GM18499 (cell line): ENCODE measurements at regions not wholly inside any gene's neighbourhood (a gene's known extent, or its start where the extent isn't known, plus 50 kb on each side); places are given as distances from the start of the nearest gene placed in this dataset.

ENCODE experiments used
- ATAC-seq: cut with Tn5 transposase; IDR thresholded peaks from one replicate; pipeline ENCODE4 v1.9.1; 2021; ENCODE audit warnings: moderate number of reproducible peaks; ENCODE audit not compliant: insufficient read depth, unreplicated experiment

- ATAC-seq = no peak
Measured at GRCh38 chr15:31544361-31544760, 217.7 kb downstream of the KLF13 start.

- ATAC-seq = no peak
Measured at GRCh38 chr15:31545257-31545656, 218.6 kb downstream of the KLF13 start.

- ATAC-seq = no peak
Measured at GRCh38 chr15:31550211-31550977, 223.8 kb downstream of the KLF13 start.

- no peak for ATAC-seq
Measured at GRCh38 chr15:31551323-31551722, 224.7 kb downstream of the KLF13 start.

GRCh38 chr15:31552482-31553099 is 226.0 kb downstream of the KLF13 start:
- no peak for ATAC-seq

GRCh38 chr15:31554261-31554660 is 227.6 kb downstream of the KLF13 start:
- ATAC-seq = no peak

- no peak for ATAC-seq
Measured at GRCh38 chr15:31555022-31555421, 228.4 kb downstream of the KLF13 start.

DNA sequence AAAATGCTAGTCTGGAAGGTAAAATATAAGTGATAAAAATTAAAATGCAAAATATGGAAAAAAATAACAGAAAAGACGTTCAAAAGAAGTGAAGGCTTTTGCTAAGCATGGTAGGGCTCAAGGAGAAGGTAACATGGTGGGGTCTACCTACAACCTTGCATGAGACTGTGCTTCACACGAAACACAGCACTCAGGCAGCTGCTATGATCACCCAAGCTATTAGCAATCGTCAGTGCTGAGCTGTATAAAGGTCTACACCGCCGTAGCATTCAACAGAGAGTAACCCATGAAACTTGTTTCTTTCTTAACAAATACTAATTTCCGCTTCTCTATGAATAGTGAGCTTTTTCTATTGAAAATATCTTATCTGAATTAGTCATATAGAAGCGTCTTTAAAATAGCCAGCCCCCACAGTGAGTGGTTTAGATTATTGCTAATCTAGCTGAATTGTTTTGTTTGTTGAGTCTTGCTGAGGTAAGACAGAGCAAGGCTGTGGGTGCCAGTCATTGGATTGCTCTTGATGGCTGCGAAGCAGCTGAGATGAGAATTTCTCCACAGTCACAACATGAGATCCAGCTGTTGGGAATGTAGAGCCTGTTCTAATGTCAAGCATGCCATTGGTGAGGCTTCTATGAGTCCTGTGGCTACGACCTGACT is 230.0 kb downstream of the KLF13 start:
- no peak for ATAC-seq

DNA sequence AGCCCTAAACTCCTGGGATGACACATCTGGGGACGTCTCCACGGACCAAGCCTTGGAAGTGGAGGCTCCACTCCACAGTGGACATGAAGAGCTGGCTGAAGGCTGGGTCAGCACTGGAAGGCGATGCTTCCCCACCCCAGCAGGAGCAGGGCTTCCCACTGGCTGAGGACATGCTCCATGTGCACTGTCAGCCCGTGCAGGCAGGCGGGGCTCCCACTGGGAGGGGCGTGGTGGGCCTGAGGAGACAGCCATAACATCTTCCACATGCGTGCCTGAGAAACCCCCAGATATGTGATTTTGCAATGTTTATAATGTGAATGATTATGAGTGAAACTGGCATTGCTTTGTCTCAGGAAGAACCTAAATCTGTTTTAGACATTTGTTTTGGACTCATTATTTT is 231.3 kb downstream of the KLF13 start:
- no peak for ATAC-seq

DNA sequence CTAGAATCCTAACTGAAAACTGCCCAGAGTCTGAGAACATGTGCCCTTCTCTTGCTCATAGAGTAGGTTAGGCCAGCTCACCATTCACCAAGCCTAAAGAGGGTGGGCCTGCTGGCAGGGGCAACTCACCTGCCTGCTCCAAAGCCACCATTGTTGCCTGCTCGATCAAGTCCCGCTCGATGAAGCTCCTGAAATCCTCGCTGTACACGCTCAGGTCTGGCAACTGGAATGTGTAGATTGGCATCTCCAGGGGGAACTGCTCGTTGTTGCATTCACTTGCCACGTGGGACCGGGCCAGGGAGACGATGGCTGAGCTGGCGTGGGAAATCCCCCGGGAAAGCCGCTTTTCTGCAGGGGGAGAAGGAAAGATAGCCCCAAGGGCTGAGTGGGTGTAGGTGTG is 232.2 kb downstream of the KLF13 start:
- ATAC-seq = no peak

- ATAC-seq = no peak
Measured at GRCh38 chr15:31559786-31560185, 233.2 kb downstream of the KLF13 start.

GRCh38 chr15:31560643-31561042 is 234.0 kb downstream of the KLF13 start:
- ATAC-seq = no peak

DNA sequence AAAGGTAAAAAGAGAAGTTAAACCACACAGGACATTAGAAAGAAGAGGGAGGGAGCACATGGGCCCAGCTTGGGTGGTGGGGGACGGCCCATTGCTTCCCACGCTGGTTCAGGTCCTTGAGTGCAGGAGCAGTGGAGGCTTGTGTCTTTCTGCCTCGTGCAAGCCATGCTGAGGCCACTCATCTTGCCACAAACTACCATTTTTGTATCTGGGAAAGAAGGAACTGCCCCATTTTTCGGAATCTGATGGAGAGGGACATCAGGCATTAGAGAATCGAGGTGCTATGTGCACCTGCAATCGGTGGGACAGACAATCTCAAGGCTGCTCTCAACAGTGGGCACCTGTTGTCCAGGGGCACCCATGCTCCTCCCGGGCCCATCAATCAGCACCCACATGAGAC is 234.5 kb downstream of the KLF13 start:
- no peak for ATAC-seq

DNA sequence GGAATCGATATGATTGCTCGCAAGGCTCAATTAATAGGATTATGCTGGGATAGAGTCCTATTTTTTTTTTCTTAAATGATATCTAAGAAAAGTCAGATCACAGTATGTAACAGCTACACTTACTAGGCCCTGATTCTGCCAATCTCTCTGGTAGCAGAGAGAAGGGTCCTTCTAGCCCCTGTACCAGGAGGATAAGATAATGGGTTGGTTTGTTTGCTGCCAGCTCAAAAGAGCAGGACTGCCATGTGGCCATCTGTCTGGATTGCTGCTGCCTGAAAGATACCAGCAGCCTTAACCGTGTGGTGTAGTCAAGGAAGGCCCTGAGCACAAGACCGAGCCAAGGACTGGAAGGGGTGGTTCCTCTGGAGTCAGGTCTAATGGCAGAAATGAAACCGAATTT is 236.4 kb downstream of the KLF13 start:
- no peak for ATAC-seq

GRCh38 chr15:31563421-31563820 is 236.8 kb downstream of the KLF13 start:
- ATAC-seq = no peak

- ATAC-seq = no peak
Measured at GRCh38 chr15:31567861-31568260, 241.2 kb downstream of the KLF13 start.

DNA sequence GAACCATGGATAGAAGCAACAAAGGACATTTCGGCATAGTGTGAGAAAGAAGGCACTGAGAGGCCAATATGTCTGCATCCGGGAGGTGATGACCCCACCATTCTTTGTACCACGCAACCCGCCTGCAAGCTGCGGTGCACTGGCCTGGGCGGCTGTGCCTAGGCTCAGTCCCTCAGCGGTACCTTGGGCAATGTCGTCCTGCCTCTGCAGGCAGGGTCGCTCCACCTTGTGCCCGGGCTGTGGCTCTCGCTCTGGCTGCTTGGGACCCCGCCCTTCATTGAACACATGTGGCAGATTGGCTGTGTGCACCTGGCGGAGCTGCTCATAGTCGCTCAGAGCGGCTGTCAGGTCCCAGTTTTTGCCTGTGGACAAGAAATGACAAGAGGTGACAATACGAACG is 243.2 kb downstream of the KLF13 start:
- ATAC-seq = no peak

GRCh38 chr15:31570591-31570990 is 244.0 kb downstream of the KLF13 start:
- ATAC-seq = no peak

DNA sequence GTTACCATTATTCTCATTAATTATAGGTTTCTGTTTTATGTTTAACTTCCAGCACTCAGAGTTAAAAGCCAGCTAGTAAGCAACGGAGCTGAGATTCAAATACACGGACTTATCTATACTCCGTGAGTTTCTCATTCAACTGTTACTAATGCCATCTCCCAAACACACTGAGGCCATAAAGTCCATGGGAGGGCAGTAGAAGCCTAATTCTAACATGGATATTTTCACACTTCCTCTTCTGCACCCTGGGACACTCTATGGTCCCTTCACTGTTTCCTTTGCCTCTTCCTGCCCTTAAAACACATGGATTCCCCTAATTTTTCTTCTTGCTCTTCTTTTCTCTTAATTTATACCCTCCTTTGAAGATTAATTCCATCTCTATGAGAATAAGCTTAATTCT is 245.0 kb downstream of the KLF13 start:
- no peak for ATAC-seq

- ATAC-seq = no peak
Measured at GRCh38 chr15:31573759-31574158, 247.1 kb downstream of the KLF13 start.

- ATAC-seq = no peak
Measured at GRCh38 chr15:31574766-31575165, 248.1 kb downstream of the KLF13 start.

GRCh38 chr15:31577108-31577507 is 250.5 kb downstream of the KLF13 start:
- ATAC-seq = no peak
